ENCODE measurements at regions not wholly inside any gene's neighbourhood (a gene's known extent, or its start where the extent isn't known, plus 50 kb on each side); places are given as distances from the start of the nearest gene placed in this dataset.
A peak's percentile ranks its signal among the peaks of the same experiment; 100 is the strongest.
"Not testable (repeated sequence)": the region's sequence is repeated elsewhere in the genome, so short reads cannot be mapped to it uniquely, and the experiment has no call there.

DNA sequence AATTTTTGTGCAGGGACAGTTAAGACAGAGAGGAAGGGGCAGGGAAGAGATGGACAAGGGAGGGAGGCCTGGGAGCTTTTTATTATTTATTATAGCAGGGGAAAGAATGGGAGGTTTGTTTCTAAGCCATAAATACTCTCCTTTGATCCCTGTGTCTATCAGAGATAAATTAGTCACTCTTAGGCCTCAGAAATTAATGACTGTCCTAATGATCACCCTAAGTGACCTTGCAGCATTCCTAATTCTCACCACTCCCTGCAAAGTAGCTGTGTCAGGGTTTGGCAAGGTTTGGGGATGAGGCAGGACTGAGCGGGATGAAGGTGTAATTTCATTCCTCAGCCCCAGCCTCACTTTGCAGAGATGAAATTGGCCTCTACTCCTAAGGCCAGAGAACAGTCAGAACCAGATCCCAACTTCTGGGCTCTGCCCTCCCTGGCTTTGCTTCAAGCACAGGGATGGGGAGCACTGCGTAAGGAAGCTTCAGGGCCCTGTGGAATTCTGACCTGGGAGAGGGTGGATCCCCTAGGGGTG, 95.0 kb downstream of the TMEM17 start:
- DNase-seq (ENCODE audit: low read depth) = no peak

DNA sequence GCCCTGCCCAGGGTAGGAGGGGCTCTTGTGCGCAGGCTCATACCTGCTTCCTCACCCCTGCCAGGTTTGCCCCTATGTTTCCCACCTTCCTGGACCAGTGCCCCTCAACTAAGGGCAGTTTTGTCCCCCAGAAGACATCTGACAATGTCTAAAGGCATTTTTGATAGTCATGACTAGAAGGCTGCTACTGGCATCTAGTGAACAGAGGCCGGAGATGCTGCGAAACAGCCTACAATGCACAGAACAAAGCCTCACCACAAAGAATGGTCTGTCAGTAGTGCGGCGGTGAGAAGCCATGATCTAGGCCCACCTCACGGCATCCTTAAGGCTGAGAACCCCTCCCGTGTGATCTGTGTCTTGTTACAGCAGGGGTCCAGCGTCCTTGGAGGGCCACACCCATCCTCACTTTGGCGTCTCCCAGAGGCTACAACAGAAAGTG, 96.0 kb downstream of the TMEM17 start:
- no peak for DNase-seq (ENCODE audit: low read depth)

DNA sequence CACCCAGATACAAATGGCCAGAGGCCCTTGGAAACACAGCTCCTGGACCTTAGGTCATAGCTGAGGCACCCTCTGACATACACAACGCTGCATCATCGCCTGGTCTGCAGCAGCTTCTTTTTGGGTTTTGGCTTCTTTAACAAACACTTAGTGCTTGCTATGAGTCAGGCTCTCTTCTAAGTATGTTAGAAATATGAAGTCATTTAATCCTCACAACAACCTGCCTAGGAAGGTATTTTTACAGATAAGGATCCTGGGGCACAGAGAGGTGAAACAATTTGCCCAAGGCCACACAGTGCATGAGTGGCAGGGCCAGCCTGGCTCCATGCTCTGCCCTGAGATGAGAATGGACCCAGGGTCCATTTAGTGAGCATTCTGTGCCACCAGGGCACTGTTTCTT, 96.6 kb downstream of the TMEM17 start:
- DNase-seq (ENCODE audit: low read depth) = no peak

DNA sequence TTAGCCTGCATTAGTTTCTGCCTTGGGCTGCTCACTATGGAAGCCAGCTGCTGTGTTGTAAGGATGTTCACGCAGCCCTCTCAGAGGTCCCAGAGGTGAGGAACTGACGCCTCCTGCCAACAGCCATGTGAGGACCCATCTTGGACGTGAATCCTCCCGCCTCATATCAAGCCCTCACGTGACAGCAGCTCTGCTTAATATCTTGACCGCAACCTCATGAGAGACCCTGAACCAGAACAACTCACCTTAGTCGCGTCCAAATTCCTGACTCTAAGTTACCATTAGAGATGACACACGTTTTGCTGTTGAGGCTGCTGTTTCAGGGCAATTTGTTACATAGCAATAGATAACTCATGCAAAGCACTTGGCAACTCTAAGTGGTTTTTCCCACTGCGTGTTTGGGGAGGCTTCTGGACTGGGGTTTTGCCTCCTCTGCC, 97.7 kb downstream of the TMEM17 start:
- DNase-seq (ENCODE audit: low read depth) = no peak

DNA sequence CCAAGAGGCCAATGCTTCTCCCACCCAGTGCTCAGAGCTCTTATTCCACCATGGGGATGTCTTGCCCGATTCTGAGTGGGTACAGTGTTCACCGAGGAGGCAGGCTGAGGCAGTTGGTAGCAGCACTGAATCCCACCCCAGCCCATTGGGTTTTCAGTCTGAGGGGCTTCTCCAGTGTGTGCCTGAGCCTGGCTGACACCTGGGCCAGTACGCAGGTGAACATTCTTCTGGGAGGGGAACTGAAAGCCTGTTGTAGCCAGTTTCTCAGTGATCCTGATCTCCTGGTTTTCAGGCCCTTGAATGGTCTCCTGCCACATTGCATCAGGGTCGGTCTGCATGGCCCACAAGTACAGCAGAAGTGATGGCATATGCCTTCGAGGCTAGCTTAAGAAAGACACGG, 98.2 kb downstream of the TMEM17 start:
- DNase-seq (ENCODE audit: low read depth) = no peak

DNA sequence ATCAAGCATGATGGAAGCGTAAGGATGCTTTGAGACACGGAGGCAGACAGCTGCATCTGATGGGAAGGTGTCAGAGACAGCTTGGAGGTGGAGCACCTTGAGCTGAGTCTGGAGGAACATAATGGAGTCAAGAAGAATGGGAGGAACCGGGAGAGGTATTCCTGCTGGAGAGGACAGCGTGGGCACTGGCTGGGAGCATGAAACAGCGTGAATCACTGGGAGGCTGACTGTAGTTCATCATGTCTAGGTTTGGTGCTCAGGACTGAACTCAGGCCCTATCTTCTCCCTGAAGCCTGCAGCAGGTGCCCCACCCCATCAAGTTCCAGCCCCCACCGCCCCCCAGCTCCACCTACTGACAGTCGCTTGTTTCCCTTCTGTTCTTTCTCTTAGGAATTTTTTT, 98.6 kb downstream of the TMEM17 start:
- no peak for DNase-seq (ENCODE audit: low read depth)

DNA sequence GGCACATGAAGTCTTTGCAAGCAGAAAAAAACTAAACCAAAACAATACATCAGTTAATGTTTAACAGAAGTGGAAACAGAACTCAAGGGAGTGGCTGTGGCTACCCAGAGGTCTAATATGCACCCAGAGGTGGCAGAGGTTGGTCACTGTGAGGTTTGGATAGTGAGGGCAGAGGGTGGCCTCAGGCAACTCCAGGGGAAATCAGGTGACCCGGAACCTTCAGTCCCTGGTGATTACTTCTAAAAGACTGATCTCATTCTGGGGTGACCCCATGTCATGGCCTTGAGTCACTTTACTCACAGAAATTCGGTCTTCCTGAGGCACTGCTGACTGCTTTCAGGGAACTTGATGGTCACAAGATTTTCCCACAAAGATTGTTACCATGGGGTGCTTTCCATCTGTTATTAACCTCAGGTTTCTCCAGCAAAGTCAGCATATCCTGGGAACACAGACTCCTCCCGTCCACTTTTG, 99.4 kb downstream of the TMEM17 start:
- DNase-seq (ENCODE audit: low read depth) = no peak

DNA sequence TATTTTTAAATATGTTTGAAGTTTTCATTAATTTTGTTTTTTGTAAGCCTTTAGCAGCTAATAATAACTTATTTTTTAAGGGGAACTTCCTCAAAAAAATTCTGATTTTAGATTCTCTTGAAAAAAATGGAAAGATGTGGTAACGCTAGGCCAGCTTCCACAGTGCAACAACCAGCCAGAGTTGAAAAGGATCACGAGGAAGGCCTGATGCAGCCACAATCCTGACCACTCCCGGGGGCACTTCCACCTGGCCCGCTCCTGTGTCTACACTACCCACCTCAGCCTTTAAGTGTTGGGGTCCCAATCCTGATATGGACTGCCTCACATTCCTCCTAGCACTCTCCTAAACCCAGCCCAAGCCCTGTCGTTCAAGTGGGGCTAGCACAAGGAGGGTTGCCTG, 101.1 kb downstream of the TMEM17 start:
- DNase-seq (ENCODE audit: low read depth) = no peak

DNA sequence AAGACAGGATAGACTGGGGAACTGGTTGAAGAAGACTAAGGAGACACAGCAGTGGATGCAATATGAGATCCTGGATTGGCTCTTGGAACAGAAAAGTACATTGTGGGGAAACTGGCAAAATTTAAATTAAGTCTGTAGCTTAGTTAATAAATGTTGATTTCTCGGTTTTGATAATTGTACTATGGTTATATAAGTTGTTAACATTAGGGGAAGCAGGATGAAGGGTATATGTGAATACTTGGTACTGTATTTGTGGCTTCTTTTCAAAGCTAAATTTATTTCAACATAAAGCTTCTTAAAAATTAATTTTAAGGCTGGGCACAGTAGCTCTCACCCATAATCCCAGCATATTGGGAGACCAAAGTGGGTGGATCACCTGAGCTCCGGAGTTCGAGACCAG, 103.8 kb downstream of the TMEM17 start:
- no peak for DNase-seq (ENCODE audit: low read depth)

DNA sequence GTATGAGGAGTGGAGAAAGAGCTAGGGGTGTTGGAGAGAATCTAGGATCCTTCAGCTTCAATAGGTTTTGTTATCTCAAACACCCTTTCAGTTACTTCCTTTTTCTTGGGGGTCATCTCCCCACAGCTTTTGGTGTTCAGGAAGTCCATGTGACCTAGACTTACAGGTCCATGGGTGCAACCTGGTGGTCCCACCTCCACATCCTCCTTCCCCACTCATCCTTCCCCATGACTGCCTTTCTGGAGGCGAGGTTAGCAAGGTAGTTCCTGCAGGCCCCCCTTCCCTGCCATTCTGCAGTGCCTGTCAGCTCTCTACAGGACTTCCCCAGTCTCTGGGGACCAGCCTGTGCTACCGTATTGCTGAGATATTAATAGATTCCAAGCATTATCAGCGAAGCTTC, 107.6 kb downstream of the TMEM17 start:
- no peak for DNase-seq (ENCODE audit: low read depth)

DNA sequence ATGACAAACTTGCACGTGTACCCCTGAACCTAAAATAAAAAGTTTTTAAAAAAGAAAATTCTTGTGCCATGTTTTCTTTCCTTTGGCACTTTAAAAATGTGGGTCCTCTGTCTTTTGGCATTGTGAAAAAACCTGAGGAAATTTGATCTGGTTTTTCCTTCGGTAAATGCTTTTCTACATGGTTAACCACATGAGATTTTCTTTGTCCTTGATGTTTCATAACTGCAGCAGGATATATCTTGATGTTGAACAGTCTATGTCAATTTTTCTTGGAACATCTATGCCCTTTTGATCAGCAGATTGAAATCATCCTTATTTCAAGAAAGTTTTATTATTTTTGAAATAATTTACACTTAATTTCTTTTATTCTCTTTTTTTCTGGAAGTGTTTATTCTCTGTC, 109.1 kb downstream of the TMEM17 start:
- DNase-seq (ENCODE audit: low read depth) = no peak

DNA sequence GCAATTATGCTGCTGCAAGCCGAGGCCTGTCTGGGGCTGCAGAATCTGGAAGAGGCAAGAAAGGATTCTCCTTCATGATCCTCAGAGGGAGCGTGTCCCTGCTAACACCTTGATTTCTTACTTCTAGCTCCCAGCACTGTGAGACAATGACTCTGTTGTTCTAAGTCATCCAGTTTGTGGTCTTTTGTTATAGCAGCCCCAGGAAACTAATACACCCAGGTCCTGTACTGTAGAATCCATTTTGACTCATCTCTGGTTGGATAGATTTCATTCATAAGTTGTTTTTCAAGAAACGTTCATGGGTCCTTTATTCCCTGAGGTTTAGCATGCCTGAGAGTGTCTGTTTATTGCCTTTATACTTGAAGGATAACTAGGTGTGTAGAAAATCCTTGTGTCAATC, 112.7 kb downstream of the TMEM17 start:
- DNase-seq (ENCODE audit: low read depth) = no peak

DNA sequence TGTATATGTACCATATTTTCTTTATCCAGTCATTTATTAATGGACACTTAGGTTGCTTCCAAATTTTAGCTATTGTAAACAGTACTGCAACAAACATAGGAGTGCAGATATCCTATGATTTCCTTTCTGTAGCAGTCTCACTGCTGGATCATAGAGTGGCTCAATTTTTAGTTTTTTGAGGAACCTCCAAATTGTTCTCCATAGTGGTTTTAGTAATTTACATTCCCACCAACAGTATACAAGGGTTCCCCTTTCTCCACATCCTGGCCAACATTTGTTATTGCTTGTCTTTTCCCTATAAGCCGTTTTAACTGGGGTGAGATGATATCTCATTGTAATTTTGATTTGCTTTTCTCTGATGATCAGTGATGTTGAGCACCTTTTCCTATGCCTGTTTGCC, 114.3 kb downstream of the TMEM17 start:
- DNase-seq (ENCODE audit: low read depth) = no peak

DNA sequence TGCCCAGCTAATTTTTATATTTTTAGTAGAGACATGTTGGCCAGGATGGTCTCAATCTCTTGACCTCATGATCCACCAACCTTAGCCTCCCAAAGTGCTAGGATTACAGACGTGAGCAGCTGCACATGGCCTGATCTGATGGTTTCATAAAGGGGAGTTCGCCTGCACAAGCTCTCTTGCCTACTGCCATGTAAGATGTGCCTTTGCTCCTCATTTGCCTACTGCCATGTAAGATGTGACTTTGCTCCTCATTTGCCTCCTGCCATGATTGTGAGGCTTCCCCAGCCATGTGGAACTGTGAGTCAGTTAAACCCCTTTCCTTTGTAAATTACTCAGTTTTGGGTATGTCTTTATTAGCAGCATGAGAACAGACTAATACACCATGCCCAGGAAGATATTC, 119.6 kb downstream of the TMEM17 start:
- not testable (repeated sequence) for DNase-seq (ENCODE audit: low read depth)

DNA sequence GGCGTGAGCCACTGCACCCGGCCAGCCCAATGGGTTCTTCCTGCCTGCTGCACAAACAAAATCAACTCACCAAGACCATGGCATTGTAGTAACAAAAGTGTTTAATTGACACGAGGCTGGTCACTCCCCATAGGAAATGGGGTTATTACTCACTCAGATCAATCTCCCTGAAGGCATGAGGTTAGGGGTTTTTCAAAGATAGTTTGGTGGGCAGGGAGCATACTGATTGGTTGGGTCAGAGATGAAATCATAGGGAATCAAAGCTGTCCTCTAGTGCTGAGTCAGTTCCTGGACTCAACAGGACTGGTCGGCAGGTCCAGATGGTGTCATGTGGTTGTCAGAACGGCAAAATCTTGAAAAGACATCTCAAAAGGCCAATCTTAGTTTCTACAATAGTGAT, 122.1 kb downstream of the TMEM17 start:
- no peak for DNase-seq (ENCODE audit: low read depth)

DNA sequence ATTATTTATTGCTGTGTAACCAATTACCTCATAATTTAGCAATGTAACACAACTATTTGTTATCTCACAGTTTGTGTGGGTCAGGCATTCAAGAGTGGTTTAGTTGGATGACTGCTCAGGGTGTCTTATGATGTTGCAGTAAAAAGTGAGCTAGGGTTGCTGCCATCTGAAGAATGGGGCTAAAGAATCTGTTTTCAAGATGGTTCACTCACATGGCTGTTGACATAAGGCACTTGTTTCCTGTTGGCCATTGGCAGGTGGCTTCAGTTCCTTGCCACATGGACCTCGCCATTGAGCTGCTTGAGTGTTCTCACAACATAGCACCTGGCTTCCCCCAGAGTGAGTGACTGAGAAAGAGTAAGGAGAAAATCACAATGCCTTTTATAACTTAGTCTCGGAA, 123.2 kb downstream of the TMEM17 start:
- DNase-seq (ENCODE audit: low read depth) = peak; percentile 49

DNA sequence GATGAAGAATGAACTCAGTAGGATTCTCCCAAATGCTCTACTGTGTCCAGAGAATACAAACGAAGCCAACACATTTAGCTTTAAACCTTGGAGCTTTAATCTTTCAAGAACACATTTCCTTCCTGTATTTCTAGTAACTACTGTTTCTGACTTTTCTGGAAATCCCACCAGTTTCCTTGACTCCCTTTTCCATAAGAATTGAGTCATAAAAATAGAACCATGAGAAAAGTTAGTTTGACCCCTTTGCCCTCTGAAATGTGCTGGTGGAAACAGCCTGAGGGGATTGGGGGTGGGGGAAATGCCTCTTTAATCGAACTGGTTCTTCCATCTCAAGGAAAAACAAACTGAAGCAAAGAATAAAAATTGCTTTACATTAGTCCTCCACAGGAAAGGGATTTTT, 123.9 kb downstream of the TMEM17 start:
- no peak for DNase-seq (ENCODE audit: low read depth)

DNA sequence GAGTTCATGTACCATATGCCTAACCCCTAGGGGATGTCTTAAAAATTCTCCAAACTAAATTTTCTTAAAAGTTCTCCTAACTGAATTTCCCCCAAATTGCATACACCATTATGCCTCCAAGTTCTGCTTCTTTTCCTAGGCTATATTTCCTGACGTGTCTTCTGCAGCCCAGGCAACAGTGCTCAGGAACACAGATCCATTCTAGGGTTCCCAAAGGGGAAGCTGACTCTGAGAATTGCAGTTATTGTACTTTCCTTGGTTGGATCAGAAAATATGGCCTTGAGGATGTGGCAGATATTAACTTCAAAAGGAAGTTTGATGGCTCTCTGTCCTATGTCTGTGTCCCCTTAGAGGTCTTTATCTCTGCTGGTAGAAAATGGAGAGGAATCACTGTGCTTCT, 124.3 kb downstream of the TMEM17 start:
- DNase-seq (ENCODE audit: low read depth) = no peak

DNA sequence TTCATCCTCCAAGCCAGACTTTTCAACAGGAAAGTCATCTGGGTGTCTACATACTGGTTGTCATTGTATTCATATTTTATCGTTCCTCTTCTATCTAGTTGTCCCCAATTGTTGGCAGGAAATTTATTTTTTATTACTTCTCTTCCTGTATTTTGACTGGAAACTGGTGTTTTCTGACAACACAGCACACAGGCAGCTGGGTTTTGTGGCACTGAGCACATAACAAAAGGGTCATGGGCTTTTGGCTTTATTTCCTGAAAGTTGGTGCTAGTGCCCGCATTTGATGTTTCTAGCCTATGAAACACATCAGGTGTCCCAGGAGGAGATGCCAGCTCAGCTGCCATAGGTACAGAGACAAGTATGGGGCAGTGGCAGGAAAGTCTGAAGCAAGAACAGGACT, 126.4 kb downstream of the TMEM17 start:
- DNase-seq (ENCODE audit: low read depth) = no peak

DNA sequence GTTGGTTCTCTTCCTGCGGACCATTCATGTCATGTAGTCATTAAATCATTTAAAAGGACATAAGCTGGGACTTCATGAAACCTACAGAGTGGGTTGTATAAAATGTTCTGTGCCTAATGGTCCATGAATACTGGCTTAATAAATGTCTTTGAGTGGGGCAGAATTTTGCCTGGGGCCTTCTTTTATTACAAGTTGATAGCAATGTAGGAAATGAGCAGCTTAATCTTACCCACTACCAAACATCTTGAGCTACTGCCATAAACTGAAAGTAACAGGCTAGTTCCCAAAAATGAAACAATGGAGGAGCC, 130.9 kb downstream of the TMEM17 start:
- no peak for DNase-seq (ENCODE audit: low read depth)

DNA sequence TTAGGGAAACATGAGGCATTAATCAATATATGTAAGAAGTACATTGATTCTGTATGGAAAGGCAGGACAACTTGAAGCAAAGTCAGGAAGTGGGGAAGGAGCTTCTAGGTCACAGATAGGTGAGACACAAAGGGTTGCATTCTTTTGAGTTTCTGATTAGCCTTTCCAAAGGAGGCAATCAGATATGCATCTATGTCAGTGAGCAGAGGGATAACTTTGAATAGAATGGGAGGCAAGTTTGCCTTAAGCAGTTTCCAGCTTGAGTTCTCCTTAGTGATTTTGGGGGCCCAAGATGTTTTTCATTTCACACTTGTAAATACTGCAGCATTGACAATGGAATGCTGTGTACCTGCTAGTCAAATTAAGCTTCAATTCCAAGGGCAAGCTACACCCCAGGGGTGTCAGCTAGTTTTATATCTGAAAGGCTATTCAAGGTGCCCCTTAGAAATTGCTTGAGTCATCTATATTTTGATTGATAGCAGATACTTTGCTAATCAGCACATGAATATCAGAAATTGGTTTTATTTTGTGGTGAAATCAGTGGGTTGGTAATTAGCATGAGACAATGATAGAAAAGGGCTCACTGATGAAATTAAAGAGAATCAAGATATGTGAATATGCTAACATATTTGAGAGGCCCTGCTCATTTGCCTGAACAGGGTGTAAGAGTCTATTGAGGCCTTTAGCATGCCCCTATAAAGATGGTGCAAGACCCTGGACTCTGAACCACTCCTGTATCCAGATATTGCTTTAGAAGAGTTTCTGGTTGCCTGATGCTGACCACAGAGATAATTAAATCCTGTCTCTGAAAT, 131.5 kb downstream of the TMEM17 start:
- no peak for DNase-seq (ENCODE audit: low read depth)

DNA sequence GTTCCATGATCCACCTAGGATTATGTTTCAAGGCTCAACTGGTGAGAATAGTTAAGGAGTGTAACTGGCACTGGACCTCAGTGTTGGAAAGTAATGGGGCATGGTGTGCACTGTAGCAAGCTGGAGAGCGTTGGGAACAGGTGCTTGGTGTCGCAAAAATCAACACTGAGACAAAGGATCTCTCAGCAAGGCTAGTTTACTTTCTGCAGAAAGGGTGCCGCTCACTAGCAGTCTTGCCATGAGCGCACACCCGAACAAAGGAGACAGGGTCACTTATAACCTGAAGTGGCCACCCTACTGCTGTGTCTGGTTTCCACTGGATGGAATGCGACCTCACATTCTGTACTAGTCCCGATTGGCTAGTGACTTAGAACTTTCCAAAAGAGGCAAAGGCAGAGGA, 133.2 kb downstream of the TMEM17 start:
- no peak for DNase-seq (ENCODE audit: low read depth)

DNA sequence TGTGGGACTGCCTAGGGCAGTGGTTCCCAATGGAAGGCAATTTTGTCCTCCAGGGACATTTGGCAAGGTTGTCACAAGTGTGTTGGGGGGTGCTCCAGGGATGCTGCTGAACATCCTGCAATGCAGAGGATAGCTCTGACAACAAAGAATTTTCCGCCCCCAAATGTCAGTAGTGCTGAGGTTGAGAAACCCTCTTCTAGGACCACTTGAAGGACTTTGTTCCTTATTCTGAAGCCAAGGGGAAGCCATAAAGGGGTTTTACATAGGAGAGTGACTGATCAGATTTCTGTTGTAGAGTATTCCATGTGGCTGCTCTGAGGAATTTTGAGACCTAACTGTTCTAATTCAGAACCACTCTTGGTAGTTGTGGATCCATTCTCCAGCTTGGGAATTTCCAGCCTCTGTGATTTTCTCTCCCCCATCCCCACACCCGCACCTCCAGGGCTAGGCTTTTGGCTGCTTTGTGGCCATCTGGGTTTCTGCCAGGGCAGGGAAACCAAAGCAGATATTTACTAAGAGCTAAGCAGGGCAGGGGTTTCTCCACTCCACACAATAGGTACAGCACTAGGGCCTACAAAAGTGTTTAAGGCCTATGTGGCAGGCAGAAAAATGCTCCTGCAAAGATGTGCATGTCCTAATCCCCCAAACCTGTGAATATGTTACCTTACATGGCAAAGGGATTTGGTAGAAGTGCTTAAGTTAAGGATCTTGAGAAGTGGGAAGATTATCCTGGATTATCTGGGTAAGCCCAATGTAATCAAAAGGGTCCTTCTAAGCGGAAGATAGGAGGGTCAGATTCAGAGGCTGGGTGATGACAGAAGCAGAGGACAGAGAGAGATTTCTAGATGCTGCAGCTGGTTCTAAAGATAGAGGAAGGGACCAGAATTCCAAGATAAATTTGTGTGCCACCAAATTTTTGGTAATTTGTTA, 135.4 kb downstream of the TMEM17 start:
- no peak for DNase-seq (ENCODE audit: low read depth)
